ENCODE measurements at regions not wholly inside any gene's neighbourhood (a gene's known extent, or its start where the extent isn't known, plus 50 kb on each side); places are given as distances from the start of the nearest gene placed in this dataset.
"Not testable (repeated sequence)": the region's sequence is repeated elsewhere in the genome, so short reads cannot be mapped to it uniquely, and the experiment has no call there.

DNA sequence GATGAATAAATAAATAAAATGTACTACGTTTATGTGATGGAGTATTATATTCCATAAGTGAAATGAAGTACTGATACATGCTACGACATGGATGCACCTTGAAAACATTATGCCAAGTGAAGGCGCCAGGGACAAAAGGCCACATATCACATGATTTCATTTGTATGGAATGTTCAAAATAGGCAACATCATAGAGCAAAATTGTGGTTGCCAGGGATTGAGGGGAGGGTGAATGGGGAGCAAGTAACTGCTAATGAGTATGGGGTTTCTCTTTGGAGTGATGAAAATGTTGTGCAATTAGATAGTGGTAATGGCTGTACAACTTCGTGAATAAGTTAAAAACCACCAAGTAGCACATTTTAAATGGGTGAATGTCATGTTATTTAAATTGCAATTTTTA, 132.8 kb downstream of the SLC38A4 start:
- no peak overlapping the region for H3K27ac ChIP-seq
- TF ChIP-seq, protein P1, sequence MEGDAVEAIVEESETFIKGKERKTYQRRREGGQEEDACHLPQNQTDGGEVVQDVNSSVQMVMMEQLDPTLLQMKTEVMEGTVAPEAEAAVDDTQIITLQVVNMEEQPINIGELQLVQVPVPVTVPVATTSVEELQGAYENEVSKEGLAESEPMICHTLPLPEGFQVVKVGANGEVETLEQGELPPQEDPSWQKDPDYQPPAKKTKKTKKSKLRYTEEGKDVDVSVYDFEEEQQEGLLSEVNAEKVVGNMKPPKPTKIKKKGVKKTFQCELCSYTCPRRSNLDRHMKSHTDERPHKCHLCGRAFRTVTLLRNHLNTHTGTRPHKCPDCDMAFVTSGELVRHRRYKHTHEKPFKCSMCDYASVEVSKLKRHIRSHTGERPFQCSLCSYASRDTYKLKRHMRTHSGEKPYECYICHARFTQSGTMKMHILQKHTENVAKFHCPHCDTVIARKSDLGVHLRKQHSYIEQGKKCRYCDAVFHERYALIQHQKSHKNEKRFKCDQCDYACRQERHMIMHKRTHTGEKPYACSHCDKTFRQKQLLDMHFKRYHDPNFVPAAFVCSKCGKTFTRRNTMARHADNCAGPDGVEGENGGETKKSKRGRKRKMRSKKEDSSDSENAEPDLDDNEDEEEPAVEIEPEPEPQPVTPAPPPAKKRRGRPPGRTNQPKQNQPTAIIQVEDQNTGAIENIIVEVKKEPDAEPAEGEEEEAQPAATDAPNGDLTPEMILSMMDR (conservative IDR thresholded peaks at IDR 0.05): no peak
- no peak for TF ChIP-seq ZFX (IDR thresholded peaks at IDR 0.05)

DNA sequence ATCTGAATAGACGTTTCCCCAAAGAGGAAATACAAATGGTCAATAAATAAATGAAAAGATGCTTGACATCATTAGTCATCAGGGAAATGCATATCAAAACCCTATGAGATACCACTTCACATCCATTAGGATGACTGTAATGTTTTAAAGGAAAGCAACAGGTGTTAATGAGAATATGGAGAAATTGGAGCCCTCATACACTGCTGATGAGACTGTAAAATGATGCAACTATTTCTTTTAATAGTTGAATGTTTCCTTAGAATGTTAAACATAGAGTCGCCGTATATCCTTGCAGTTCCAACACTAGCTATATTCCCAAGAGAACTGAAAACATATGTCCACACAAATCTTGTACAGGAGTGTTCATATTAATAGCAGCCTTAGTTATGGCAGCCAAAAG, 133.2 kb downstream of the SLC38A4 start:
- no peak overlapping the region for H3K27ac ChIP-seq
- TF ChIP-seq ZFX (IDR thresholded peaks at IDR 0.05): no peak
- TF ChIP-seq, protein P1 (conservative IDR thresholded peaks at IDR 0.05): no peak

DNA sequence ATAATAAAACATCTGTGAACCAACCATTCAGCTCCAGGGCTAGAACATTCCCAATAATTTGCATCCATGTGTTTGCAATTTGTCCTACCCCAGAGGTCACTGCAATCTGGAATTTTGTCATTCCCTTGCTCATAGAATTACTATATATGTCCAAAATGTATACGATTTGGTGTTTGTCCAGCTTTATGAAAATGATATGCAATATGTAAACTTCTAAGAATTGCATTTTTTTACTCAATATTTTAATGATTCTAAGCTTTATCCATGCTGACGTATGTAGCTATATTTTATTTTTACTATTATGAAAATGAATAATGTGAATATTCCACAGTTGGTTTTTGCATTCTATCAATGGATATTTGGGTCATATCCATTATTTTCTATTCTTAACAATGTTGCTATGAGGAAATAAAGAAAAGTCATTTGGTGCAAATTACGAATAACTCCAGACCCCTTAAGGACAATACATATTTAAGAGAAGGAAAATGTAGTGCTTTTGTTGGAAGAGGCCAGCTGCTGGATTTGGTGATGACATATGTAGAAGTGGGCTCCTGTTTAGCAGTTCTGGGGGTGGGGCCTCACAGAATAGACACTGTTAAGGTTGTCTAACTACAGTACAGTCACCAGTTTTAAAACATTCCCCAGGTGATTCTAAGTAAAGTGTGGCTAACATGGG, 139.4 kb downstream of the SLC38A4 start:
- TF ChIP-seq, protein P1 (conservative IDR thresholded peaks at IDR 0.05): no peak
- no peak for TF ChIP-seq ZFX (IDR thresholded peaks at IDR 0.05)
- no peak overlapping the region for H3K27ac ChIP-seq

DNA sequence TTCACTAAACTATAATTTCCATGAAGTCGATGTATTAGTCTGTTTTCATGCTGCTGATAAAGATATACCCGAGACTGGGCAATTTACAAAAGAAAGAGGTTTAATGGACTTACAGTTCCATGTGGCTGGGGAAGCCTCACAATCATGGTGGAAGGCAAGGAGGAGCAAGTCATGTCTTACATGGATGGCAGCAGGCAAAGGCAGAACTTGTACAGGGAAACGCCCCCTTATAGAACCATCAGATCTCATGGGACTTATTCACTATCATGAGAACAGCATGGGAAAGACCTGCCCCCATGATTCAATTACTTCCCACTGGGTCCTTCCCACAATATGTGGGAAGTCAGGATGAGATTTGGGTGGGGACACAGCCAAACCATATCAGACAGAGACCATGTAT, 141.6 kb downstream of the SLC38A4 start:
- not testable (repeated sequence) for H3K27ac ChIP-seq

DNA sequence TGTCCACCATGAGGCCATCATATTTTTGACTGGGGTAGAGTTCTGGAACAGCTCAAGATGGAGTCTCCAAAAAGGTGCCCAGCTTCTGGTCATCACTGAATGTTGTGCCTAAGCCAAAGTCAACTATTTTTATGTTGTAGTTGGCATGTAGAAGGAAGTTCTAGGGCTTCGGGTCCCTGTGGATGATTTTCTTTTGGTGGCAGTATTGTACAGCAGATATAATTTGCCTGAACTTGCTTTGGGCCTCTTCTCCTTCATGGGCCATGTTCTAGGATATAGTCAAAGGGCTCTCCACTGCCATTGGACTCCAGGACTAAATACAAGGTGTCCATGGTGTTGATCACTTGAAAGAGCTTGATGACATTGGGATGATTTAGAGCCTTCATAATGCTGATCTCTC, 143.6 kb downstream of the SLC38A4 start:
- H3K27ac ChIP-seq: no peak overlapping the region
- no peak for TF ChIP-seq ZFX (IDR thresholded peaks at IDR 0.05)
- TF ChIP-seq, protein P1 (conservative IDR thresholded peaks at IDR 0.05): no peak

DNA sequence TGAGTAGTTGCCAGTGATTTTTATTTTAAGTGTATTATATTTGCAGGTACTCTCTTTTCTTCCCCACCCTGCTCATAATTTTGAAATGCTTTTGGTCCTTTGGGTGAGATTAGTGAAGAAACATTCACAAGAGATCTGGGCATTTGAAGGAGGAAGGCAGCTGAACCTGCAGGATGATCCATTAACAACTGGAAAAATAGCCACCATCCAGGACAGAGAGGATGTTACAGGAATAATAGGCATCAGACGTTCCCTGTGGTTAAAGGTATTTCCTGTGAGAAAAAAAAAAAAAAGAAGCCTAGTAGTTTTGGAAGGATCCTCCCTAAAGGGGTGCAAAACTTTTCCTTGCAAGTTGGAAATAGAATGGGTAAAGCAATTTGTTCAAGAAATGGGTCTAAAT, 145.3 kb downstream of the SLC38A4 start:
- no peak overlapping the region for H3K27ac ChIP-seq
- TF ChIP-seq, protein P1 (conservative IDR thresholded peaks at IDR 0.05): no peak
- no peak for TF ChIP-seq ZFX (IDR thresholded peaks at IDR 0.05)

DNA sequence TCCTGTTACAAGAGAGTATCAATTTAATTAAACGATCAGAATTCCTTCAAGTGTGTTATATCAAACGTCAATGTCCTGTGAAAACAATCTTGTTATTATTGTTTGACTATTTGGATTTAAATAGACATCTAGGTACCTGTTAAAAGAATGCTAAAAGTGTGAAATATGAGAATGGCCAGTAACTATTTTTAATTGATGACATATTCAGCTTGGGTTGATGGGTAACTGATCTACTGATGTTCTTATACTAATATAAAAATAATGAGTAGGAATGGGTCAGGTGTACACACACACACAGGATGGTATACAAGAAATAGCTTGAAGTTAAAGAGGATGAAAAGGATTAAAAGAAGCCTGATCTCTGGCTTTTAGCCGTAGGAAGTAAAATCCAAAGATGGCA, 146.0 kb downstream of the SLC38A4 start:
- TF ChIP-seq, protein P1 (conservative IDR thresholded peaks at IDR 0.05): no peak
- no peak for TF ChIP-seq ZFX (IDR thresholded peaks at IDR 0.05)
- H3K27ac ChIP-seq: no peak overlapping the region

DNA sequence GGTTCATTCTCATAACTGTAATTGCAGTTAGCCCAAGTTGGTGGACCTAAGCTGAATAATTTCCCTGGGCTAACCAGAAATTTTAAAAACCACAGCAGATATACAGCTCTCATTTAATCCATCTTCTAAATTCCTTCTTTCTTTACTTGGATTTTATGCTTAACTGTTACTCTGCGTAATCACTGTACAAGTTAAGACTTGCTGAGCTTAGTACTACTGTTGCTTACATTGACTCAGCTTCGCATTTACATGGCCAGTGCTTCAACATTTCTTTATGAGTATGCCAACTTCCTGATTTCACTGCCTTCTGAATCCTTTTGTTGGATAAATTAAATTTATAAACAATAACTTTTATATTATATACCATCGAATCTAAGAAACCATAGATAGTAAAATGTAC, 147.4 kb downstream of the SLC38A4 start:
- H3K27ac ChIP-seq: no peak overlapping the region
- TF ChIP-seq, protein P1 (conservative IDR thresholded peaks at IDR 0.05): no peak
- TF ChIP-seq ZFX (IDR thresholded peaks at IDR 0.05): no peak

Data from C4-2B (cell line).